Calu3 (cell line): ENCODE measurements at regions not wholly inside any gene's neighbourhood (a gene's known extent, or its start where the extent isn't known, plus 50 kb on each side); places are given as distances from the start of the nearest gene placed in this dataset.

Source experiments
- BruUV-seq: library from RNA; stranded (reverse); fragments of 400-500 nt; replicated peaks from 2 replicates; lab custom pipeline; 2021; lab: Mats Ljungman, UMichigan
- CTCF ChIA-PET: fragments of 300-600 bp; sonication (Branson Sonifier 250); formaldehyde crosslinking; loops from one replicate; lab custom pipeline; 2022; ENCODE audit warnings: antibody characterized with exemption; lab: Charles Lee
- DNase-seq: peaks from one replicate; pipeline ENCODE4 v3.0.0; 2022
- H3K27ac Mint-ChIP-seq: one replicate; pipeline ENCODE4 v1.8.0; 2022; ENCODE audit warnings: mixed read lengths; ENCODE audit not compliant: unreplicated experiment
- H3K27me3 Mint-ChIP-seq: one replicate; pipeline ENCODE4 v1.8.0; 2022; ENCODE audit warnings: mixed read lengths; ENCODE audit not compliant: unreplicated experiment
- H3K36me3 Mint-ChIP-seq: one replicate; pipeline ENCODE4 v1.8.0; 2022; ENCODE audit warnings: mild to moderate bottlenecking, moderate library complexity, mixed read lengths; ENCODE audit not compliant: insufficient read depth, unreplicated experiment
- H3K4me1 Mint-ChIP-seq: one replicate; pipeline ENCODE4 v1.8.0; 2022; ENCODE audit warnings: mild to moderate bottlenecking, low read depth, mixed read lengths; ENCODE audit not compliant: unreplicated experiment
- H3K4me3 Mint-ChIP-seq: one replicate; pipeline ENCODE4 v1.8.0; 2022; ENCODE audit warnings: mild to moderate bottlenecking, low read depth, moderate library complexity, mixed read lengths; ENCODE audit not compliant: unreplicated experiment
- H3K9me3 Mint-ChIP-seq: one replicate; pipeline ENCODE4 v1.8.0; 2022; ENCODE audit warnings: low read depth, mixed read lengths; ENCODE audit not compliant: unreplicated experiment
- intact Hi-C: fragments of 100-400 bp; cut with micrococcal nuclease; formaldehyde crosslinking; loops from one replicate; pipeline ENCODE4 v1.10.0; 2022; ENCODE audit not compliant: unreplicated experiment
- TF ChIP-seq, protein P1 (sequence below): fragments of 200-600 bp; IDR thresholded peaks from one replicate; pipeline ENCODE4 v1.8.0; 2022; ENCODE audit warnings: antibody characterized with exemption; ENCODE audit not compliant: unreplicated experiment

DNA sequence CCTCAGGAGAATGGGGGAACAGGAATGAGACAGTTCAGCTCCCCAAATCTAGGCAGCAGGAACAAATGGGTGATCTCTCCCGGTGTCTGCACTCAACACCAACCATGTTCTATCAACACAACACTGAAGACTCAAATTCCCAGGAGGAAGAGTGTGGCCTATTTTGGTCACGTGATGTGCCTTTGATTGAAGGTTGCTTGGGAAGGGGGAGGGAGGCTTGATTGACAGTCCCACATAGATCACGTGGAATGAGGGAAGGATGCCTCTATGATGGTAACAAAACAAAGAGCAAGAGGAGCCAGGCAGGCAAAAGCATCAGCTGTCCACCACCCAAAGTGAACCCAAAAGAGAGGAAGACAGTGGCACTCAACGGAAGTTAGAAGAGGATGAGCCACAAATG lies 364.8 kb downstream of the KIF16B start:
- Mint-ChIP-seq H3K4me1 (no peaks in the 10 kb centered on the region), H3K36me3 (no peaks in the 10 kb centered on the region), H3K9me3 (no peaks in the 10 kb centered on the region), H3K27ac (no peak overlapping the region), H3K4me3 (no peak overlapping the region), H3K27me3 (peaks cover 12% of the 10 kb centered on the region)
- intact Hi-C loops = no loop called here
- TF ChIP-seq, protein P1, sequence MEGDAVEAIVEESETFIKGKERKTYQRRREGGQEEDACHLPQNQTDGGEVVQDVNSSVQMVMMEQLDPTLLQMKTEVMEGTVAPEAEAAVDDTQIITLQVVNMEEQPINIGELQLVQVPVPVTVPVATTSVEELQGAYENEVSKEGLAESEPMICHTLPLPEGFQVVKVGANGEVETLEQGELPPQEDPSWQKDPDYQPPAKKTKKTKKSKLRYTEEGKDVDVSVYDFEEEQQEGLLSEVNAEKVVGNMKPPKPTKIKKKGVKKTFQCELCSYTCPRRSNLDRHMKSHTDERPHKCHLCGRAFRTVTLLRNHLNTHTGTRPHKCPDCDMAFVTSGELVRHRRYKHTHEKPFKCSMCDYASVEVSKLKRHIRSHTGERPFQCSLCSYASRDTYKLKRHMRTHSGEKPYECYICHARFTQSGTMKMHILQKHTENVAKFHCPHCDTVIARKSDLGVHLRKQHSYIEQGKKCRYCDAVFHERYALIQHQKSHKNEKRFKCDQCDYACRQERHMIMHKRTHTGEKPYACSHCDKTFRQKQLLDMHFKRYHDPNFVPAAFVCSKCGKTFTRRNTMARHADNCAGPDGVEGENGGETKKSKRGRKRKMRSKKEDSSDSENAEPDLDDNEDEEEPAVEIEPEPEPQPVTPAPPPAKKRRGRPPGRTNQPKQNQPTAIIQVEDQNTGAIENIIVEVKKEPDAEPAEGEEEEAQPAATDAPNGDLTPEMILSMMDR = no peak
- BruUV-seq = no TSS peak
- no peak for DNase-seq
- CTCF ChIA-PET = no interaction called here

DNA sequence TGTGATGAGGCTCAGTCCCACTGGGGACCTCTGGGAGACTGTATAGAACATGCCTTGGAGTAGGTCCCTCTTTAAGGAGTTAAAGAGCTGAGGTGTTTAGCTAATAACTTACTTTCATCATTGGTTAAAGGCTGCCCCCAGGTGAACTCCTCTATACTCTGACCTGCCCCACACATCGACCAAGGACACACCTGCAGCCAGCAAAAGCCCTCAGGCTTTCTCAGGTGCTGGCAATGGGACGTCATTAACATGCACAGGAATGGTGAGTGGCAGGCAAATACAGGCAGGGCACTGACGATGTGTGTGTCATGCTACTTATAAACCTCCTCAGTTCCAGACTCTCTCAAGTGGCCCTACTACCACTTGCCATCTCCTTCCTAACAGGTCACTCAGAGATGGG lies 366.4 kb downstream of the KIF16B start:
- BruUV-seq = no TSS peak
- intact Hi-C loops = no loop called here
- CTCF ChIA-PET = no interaction called here
- Mint-ChIP-seq H3K27ac (no peak overlapping the region), H3K4me1 (no peaks in the 10 kb centered on the region), H3K36me3 (no peaks in the 10 kb centered on the region), H3K27me3 (peaks cover 12% of the 10 kb centered on the region), H3K9me3 (no peaks in the 10 kb centered on the region), H3K4me3 (no peak overlapping the region)
- no peak for DNase-seq
- TF ChIP-seq, protein P1 = no peak

DNA sequence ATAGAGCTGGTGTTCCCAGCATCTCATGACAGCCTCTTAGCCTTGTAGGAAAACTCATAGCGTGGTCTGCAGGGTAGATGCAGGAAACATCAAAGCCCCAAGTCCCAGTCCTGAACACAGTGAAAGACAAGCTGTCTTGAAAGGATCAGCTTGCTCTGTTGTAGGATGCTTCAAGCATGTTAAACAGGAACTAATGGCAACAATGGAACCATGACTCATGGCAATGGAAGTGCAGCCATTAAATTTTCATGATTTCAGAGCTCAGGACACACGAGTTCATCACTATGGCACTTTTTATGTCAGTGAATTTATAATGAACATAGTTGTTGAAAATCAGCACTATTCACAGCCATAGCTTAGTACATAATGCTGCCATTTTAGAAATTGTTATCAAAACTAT lies 367.7 kb downstream of the KIF16B start:
- intact Hi-C loops = no loop called here
- Mint-ChIP-seq H3K9me3 (no peaks in the 10 kb centered on the region), H3K36me3 (no peaks in the 10 kb centered on the region), H3K27me3 (peaks cover 4% of the 10 kb centered on the region), H3K27ac (no peak overlapping the region), H3K4me1 (no peaks in the 10 kb centered on the region), H3K4me3 (no peak overlapping the region)
- no TSS peak for BruUV-seq
- TF ChIP-seq, protein P1 = no peak
- DNase-seq = no peak
- CTCF ChIA-PET = interaction anchor here (0.7 kb wide), 1 partner anchor 85 kb away, joined by 3 read pairs; no protein-coding TSS in a partner anchor

DNA sequence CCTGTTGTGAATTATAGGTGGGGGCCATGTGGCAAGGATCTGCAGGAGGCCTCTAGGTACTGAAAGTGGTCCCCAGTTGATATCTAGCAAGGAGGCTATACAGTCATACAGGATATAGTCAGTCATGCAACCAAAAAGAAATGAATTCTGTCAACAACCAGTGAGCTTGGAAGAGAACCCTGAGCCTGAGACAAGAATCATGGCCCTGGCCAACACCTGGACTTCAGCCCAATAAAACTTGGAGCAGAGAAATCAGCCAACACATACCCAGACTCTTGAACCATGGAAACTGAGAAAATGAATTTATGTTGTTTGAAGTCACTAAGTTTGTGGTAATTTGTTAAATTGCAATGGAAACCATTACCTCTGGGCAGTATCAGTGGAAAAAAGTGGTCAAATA lies 370.2 kb downstream of the KIF16B start:
- H3K36me3 Mint-ChIP-seq = no peaks in the 10 kb centered on the region
- no peaks in the 10 kb centered on the region for H3K27me3 Mint-ChIP-seq
- no peaks in the 10 kb centered on the region for H3K4me1 Mint-ChIP-seq
- no peak overlapping the region for H3K27ac Mint-ChIP-seq
- no peak for DNase-seq
- CTCF ChIA-PET = no interaction called here
- no peaks in the 10 kb centered on the region for H3K9me3 Mint-ChIP-seq
- TF ChIP-seq, protein P1 = no peak
- no TSS peak for BruUV-seq
- H3K4me3 Mint-ChIP-seq = no peak overlapping the region
- intact Hi-C loops = no loop called here
